MCF 10A (cell line): ENCODE measurements at regions not wholly inside any gene's neighbourhood (a gene's known extent, or its start where the extent isn't known, plus 50 kb on each side); places are given as distances from the start of the nearest gene placed in this dataset.
A peak's percentile ranks its signal among the peaks of the same experiment; 100 is the strongest.

Source experiments
- BruUV-seq: library from RNA; stranded (reverse); fragments of 400-500 nt; replicated peaks from 2 replicates; lab custom pipeline; 2021; lab: Mats Ljungman, UMichigan
- CTCF ChIA-PET: fragments of 300-600 bp; sonication (Branson Sonifier 250); formaldehyde crosslinking; extraction: SDS; loops from one replicate; lab custom pipeline; 2021; ENCODE audit warnings: antibody characterized with exemption, inconsistent platforms; lab: Yijun Ruan, JAX
- POLR2A ChIA-PET: fragments of 300-600, 350-650 bp; sonication (Branson Sonifier 250); formaldehyde crosslinking; extraction: SDS; loops from one replicate; lab custom pipeline; 2020; ENCODE audit warnings: antibody characterized with exemption, inconsistent platforms; lab: Yijun Ruan, JAX
- DNase-seq: peaks from one replicate; pipeline ENCODE4 v3.0.0-alpha.2; 2018; ENCODE audit not compliant: unreplicated experiment
- H3K27ac Mint-ChIP-seq: one replicate; pipeline ENCODE4 v1.8.0; 2022; ENCODE audit warnings: mild to moderate bottlenecking, low read depth, mixed read lengths; ENCODE audit not compliant: unreplicated experiment
- H3K27me3 Mint-ChIP-seq: one replicate; pipeline ENCODE4 v1.8.0; 2022; ENCODE audit warnings: mixed read lengths; ENCODE audit not compliant: insufficient read depth, unreplicated experiment
- H3K36me3 Mint-ChIP-seq: one replicate; pipeline ENCODE4 v1.8.0; 2022; ENCODE audit warnings: mild to moderate bottlenecking, moderate library complexity, mixed read lengths; ENCODE audit not compliant: insufficient read depth, unreplicated experiment
- H3K4me1 Mint-ChIP-seq: one replicate; pipeline ENCODE4 v1.8.0; 2022; ENCODE audit warnings: mixed read lengths; ENCODE audit not compliant: insufficient read depth, unreplicated experiment
- H3K4me3 Mint-ChIP-seq: one replicate; pipeline ENCODE4 v1.8.0; 2022; ENCODE audit warnings: mild to moderate bottlenecking, moderate library complexity, mixed read lengths; ENCODE audit not compliant: unreplicated experiment
- H3K9me3 Mint-ChIP-seq: one replicate; pipeline ENCODE4 v1.8.0; 2022; ENCODE audit warnings: mixed read lengths; ENCODE audit not compliant: unreplicated experiment
- intact Hi-C: fragments of 100-400 bp; cut with micrococcal nuclease; formaldehyde crosslinking; loops from 2 replicates; pipeline ENCODE4 v1.14.1; 2022
- TF ChIP-seq, protein P1 (sequence below): fragments of 200-600 bp; IDR thresholded peaks from one replicate; pipeline ENCODE4 v1.8.0; 2022; ENCODE audit warnings: antibody characterized with exemption, mild to moderate bottlenecking; ENCODE audit not compliant: unreplicated experiment

DNA sequence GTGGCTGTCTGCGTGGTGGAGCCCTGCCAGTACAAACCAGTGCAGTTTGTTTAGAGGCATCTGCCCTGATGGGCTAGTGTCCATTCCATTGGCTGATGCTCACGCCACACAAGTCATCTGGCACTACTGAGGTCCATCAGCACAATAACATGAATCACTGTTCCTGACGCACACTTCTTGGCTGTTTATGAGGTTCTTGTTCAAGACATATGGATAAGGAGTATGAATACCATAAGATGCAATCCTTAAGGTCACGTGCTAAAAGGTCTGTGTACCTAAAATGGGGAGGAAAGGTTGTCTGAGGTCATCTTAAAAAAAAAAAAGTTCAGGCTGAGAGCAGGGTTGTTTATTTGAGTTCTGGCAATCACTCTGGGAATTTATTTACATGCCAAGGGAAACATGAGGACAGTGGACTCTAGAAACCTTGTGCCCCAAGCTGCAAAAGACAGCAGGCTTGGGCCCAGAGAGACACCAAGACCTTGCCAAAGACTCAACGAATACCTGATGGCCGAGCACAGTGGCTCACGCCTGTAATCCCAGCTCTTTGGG lies 54.1 kb upstream of the SHLD1 start:
- Mint-ChIP-seq H3K4me1 (peaks cover 11% of the 10 kb centered on the region), H3K9me3 (no peaks in the 10 kb centered on the region), H3K27ac (peak overlapping the region; percentile 75), H3K36me3 (no peaks in the 10 kb centered on the region), H3K4me3 (no peak overlapping the region), H3K27me3 (no peaks in the 10 kb centered on the region)
- ChIA-PET POLR2A (interaction anchor here (0.6 to 1.9 kb wide), 14 partner anchors 14 to 161 kb away, joined by 3 to 10 read pairs (median 6); no protein-coding TSS in a partner anchor), CTCF (interaction anchor here (0.6 to 1.0 kb wide), 3 partner anchors 28 to 1030 kb away, joined by 3 to 7 read pairs (median 6); no protein-coding TSS in a partner anchor)
- no TSS peak for BruUV-seq
- intact Hi-C loops, result loop anchor here (1.0 to 2.0 kb wide), 2 partner anchors 37 to 87 kb away; no protein-coding TSS in a partner anchor
- DNase-seq, result peak; percentile 97
- TF ChIP-seq, protein P1, sequence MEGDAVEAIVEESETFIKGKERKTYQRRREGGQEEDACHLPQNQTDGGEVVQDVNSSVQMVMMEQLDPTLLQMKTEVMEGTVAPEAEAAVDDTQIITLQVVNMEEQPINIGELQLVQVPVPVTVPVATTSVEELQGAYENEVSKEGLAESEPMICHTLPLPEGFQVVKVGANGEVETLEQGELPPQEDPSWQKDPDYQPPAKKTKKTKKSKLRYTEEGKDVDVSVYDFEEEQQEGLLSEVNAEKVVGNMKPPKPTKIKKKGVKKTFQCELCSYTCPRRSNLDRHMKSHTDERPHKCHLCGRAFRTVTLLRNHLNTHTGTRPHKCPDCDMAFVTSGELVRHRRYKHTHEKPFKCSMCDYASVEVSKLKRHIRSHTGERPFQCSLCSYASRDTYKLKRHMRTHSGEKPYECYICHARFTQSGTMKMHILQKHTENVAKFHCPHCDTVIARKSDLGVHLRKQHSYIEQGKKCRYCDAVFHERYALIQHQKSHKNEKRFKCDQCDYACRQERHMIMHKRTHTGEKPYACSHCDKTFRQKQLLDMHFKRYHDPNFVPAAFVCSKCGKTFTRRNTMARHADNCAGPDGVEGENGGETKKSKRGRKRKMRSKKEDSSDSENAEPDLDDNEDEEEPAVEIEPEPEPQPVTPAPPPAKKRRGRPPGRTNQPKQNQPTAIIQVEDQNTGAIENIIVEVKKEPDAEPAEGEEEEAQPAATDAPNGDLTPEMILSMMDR, result no peak

DNA sequence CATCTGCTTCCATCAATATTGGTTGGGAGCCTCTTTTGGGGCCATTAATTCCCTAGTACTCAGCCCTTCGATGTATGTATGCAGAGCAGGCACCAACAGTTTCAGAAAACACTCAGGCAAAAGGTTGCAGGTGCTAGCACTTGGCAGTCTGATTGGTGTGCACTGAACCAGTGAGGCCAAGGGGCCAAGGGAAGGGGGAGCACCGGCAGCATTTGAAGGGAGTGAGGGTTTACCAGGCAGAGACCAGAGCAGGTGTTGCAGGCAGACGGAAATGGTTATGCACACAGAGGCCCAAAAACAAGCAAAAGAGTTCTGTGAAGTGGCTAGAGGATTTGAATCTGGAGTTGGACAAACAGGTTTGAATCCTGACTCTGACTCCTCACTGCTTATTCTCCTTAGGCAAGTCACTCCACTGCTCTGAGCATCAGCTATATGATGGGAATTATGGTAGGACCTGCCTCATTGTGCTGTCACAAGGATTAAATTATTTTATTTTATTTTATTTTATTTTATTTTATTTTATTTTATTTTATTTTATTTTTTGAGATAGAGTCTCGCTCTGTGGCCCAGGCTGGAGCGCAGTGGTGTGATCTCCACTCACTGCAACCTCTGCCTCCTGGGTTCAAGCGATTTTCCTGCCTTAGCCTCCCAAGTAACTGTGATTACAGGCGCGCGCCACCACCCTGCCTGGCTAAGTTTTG lies 58.1 kb upstream of the SHLD1 start:
- H3K4me3 Mint-ChIP-seq, result no peak overlapping the region
- BruUV-seq, result no TSS peak
- peaks cover 11% of the 10 kb centered on the region for H3K4me1 Mint-ChIP-seq
- no peaks in the 10 kb centered on the region for H3K9me3 Mint-ChIP-seq
- TF ChIP-seq, protein P1, result no peak
- no peak for DNase-seq
- H3K27me3 Mint-ChIP-seq, result no peaks in the 10 kb centered on the region
- intact Hi-C loops, result no loop called here
- ChIA-PET CTCF (interaction anchor here (0.6 to 1.1 kb wide), 2 partner anchors 54 to 1981 kb away, joined by 3 read pairs; no protein-coding TSS in a partner anchor), POLR2A (no interaction called here)
- H3K36me3 Mint-ChIP-seq, result no peaks in the 10 kb centered on the region
- no peak overlapping the region for H3K27ac Mint-ChIP-seq

DNA sequence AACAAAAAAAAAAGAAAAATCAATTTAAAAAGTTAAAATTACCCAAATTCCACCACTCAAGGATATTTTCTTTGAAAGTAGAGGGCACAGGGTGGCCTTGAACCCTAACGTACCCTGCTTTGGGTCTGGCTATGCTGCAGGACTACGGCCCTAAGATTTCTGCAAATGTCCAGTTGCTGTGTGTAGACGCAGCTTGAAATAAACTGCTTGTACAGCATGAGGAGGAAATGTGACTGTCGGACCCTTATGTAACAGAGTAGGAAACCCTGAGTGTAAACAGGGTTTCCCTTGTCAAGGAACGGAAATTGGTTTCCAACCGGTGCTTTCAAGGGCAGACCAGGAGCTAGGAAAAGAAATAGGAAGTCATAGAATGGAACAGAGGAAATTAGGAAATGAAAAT lies 60.7 kb upstream of the SHLD1 start:
- no peaks in the 10 kb centered on the region for H3K36me3 Mint-ChIP-seq
- intact Hi-C loops, result no loop called here
- CTCF ChIA-PET, result interaction anchor here (0.9 to 1.7 kb wide), 2 partner anchors 11 to 121 kb away, joined by 5 to 6 read pairs; no protein-coding TSS in a partner anchor
- no peak overlapping the region for H3K4me3 Mint-ChIP-seq
- no peaks in the 10 kb centered on the region for H3K4me1 Mint-ChIP-seq
- no peak for DNase-seq
- BruUV-seq, result no TSS peak
- POLR2A ChIA-PET, result interaction anchor here (0.7 to 1.3 kb wide), 3 partner anchors 8 to 159 kb away, joined by 3 read pairs; no protein-coding TSS in a partner anchor
- TF ChIP-seq, protein P1, result no peak
- no peaks in the 10 kb centered on the region for H3K9me3 Mint-ChIP-seq
- H3K27ac Mint-ChIP-seq, result no peak overlapping the region
- no peaks in the 10 kb centered on the region for H3K27me3 Mint-ChIP-seq

DNA sequence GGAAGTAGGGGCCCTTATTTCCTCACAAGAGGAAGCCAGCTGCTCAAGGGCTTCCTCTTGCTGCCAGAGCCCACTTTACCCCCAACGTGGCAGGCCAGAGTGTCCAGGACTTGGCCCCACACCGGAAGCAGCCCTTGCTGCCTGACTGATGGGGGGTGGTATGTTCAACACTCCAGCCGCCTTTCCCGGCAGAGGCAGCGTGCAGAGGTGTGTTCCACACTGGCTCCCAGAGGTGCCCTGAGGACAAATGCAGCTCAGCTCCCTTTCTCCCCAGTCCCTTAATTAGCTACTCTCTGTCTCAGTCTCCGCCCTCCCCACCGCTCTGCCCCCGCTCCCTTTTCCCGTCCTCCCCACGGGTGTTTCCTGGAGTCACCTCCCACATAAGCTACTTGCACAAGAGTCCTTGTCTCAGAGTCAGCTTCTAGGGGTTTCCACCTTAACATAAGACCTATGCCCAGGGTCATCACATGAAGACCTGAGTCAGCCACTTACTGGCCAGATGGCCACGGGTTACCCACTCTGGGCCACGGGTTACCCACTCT lies 61.7 kb upstream of the SHLD1 start:
- no peak overlapping the region for H3K4me3 Mint-ChIP-seq
- no peaks in the 10 kb centered on the region for H3K9me3 Mint-ChIP-seq
- H3K36me3 Mint-ChIP-seq, result no peaks in the 10 kb centered on the region
- H3K27me3 Mint-ChIP-seq, result no peaks in the 10 kb centered on the region
- intact Hi-C loops, result no loop called here
- DNase-seq, result no peak
- no TSS peak for BruUV-seq
- TF ChIP-seq, protein P1, result no peak
- POLR2A ChIA-PET, result interaction anchor here (0.6 kb wide), 1 partner anchor 30 kb away, joined by 3 read pairs; no protein-coding TSS in a partner anchor
- CTCF ChIA-PET, result interaction anchor here (0.9 to 1.7 kb wide), 2 partner anchors 12 to 120 kb away, joined by 5 to 6 read pairs; no protein-coding TSS in a partner anchor
- no peak overlapping the region for H3K27ac Mint-ChIP-seq
- no peaks in the 10 kb centered on the region for H3K4me1 Mint-ChIP-seq
